GM21381 (cell line): ENCODE measurements at regions not wholly inside any gene's neighbourhood (a gene's known extent, or its start where the extent isn't known, plus 50 kb on each side); places are given as distances from the start of the nearest gene placed in this dataset.

ENCODE experiments used
- ATAC-seq: cut with Tn5 transposase; IDR thresholded peaks from one replicate; pipeline ENCODE4 v1.9.1; 2021; ENCODE audit warnings: mild to moderate bottlenecking, moderate library complexity; ENCODE audit not compliant: unreplicated experiment

DNA sequence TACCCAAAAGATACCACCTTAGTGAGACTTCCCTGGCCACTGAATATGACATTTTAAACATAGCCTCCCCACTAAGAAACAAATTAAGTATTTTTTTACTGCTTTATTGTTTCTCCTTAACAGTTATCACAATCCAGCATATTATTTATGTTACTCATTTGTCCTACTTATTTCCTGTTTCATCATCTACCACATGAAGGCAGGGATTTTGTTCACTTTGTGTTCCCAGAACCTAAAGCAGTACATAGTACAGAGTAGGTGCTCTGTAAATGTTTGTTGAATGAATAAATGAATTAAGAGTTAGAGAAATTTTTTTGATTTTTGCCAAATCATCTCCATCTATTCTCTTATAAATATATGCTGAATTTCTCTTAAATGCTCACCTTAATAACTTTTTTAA, 318.4 kb upstream of the GIMD1 start:
- no peak for ATAC-seq

DNA sequence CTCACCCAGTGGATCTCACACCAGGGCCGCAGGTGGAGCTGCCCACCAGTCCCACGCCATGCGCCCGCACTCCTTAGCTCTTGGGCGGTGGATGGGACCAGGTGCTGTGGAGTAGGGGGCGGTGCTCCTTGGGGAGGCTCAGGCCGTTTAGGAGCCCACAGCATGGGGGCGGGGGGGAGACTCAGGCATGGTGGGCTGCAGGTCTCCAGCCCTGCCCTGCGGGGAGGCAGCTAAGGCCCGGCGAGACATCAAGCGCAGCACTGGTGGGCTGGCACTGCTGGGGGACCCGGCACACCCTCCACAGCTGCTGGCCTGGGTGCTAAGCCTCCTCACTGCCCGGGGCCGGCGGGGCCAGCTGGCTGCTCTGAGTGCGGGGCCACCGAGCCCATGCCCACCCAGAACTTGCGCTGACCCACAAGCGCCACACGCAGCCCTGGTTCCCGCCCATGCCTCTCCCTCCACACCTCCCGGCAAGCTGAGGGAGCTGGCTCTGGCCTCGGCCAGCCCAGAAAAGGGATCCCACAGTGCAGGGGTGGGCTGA, 312.9 kb upstream of the GIMD1 start:
- no peak for ATAC-seq

DNA sequence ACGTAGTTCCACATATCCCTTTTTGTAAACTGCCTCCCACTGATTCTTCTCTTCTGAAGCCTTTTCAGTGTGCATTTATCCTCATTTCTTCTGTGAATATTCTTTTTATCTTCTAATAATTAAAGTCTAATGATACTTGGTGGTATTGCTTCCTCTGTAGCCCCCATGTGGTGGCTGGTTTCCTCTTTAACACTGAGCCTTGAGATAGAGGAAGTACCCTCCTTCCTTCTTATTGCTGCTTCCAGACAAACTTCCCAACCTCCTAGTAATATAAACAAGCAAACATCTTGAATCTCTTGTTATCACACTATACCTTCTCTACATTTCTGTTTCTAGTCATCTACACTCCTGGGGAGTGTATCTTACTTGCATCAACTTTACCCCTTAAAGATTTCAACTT, 310.5 kb upstream of the GIMD1 start:
- ATAC-seq = no peak

DNA sequence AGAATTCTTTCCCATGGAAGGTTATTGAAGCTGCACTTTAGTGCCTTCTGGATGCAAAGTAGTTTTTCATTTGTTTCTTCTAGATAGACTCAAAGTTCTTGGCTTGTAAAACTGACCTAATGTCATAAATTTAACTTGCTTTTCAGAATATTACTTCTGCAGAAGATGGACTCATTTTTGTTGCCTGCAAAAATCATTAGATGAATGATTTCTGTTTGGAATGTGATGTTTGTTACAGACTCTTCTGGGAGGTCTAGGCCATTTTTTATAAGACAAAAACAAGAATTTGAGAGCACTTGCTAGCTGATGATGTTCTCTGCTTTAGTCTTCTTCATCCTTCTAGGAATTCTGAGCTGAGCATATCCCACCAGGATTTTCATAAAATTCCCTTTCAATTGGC, 308.6 kb upstream of the GIMD1 start:
- ATAC-seq = no peak

- no peak for ATAC-seq
Observed at GRCh38 chr4:106676173-106676921, 307.8 kb upstream of the GIMD1 start.

DNA sequence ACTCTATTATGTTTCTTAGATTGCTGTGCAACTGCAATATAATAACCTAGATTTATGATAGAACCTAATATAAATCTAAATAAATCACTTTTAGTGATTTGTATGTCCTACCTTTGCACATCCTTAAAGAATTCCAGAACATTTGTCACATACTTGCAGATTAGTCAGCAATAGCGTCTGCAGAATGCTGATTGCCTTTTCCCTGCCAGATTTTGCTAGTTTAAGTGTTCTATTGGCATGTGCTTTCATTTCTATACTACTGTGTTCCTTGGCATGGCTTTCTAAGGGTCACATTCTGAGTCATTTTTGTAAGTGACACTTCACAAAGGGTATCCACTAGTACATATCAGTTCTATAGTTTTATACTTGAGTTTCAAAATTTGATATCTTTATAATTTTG, 303.1 kb upstream of the GIMD1 start:
- no peak for ATAC-seq

GRCh38 chr4:106670976-106671375, 302.4 kb upstream of the GIMD1 start:
- ATAC-seq = no peak

- no peak for ATAC-seq
Observed at GRCh38 chr4:106659371-106659770, 290.8 kb upstream of the GIMD1 start.

DNA sequence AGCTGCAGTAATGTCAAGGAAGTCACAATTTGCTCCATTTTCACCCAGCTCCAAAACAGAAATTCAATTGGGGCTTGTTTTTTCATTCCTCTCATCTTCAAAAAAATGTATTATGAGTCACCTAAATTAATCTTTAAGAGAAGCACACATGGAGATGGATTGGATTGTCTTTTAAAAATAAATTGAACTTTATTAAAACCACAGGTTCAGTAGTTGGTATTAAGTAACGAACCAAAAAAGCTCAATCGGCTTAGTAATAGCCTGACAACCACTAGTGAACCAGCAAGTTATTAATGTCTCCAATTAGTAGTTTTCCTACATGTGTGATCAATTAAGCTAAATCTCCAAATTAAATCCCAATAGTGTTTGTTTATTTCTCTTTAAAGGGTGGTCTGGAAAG, 283.5 kb upstream of the GIMD1 start:
- no peak for ATAC-seq

DNA sequence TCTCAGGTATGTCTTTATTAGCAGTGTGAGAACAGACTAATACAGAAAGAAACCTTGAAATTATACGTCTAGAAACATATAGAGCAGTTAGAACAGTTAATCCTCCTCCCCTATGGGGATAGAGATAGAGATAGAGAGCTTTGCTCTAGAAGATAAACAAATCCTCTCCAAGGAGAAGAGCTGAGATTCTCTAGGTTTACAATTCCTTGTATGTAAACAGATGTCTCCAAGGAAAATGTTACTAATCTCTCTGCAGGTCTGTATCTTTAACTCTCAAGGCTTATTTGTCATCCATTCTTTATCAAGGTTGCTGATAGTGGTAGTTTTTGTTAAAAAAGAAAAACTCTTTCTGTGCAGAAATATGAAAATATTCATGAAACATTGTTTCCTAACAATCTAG, 282.1 kb upstream of the GIMD1 start:
- no peak for ATAC-seq

GRCh38 chr4:106647451-106647850, 278.9 kb upstream of the GIMD1 start:
- ATAC-seq = no peak

- ATAC-seq = no peak
Observed at GRCh38 chr4:106629268-106629625, 260.7 kb upstream of the GIMD1 start.

- no peak for ATAC-seq
Observed at GRCh38 chr4:106628586-106629267, 260.1 kb upstream of the GIMD1 start.

- no peak for ATAC-seq
Observed at GRCh38 chr4:106627051-106627450, 258.5 kb upstream of the GIMD1 start.

DNA sequence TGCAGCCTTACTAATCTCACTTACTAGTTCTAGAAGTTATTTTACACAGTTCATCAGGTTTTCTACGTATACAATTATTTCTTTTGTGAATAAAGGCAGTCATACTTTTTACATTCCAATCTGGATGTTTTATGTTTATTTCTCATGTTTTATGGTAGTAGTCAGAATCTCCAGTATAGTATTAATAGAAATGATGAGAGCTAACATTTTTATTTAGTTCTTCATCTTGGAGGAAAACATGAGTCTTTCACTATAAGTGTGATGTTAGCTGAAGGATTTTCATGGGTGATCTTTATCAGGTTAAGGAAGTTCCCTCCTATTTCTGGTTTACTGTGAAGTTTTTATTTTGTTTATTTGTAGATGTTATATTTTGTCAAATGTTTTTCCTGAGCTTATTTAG, 256.1 kb upstream of the GIMD1 start:
- ATAC-seq = no peak

DNA sequence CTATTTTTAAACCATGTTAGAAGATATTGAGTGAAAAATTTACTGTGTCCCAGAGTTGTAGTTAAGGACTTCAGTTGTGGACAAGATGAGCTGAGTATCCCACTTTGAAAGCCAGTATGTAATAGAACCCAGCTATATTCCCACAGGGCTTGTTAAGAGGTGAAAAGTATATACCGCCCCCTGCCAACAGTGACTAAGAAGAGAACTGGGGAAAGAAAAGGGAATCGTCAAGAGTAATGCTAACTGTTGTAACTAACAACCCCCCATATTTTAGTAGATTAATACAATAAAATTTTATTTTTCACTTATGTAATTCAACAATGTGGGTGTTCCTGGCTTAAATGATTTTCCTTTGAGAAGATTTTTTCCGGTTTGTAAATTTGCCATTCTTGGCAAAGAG, 250.4 kb upstream of the GIMD1 start:
- ATAC-seq = no peak

DNA sequence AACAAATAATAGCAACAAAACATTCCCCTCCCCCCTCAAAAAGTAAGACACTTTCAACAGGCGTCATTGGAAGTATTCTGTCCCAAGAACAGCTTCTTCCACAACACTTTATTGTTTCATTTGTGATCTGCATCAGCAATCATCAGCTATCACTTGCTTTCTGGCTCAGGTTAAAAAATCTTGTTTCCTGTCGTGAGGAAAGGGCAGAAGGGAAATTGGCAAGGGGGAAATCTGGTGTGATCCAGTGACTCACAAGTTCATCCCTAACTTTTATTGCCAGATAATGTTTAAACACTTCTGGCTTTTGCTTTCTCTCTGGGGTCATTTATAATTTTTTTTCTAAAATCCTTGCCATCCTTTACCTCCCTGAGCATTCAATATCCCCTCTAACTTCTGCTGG, 247.4 kb upstream of the GIMD1 start:
- no peak for ATAC-seq

GRCh38 chr4:106615410-106615945, 246.9 kb upstream of the GIMD1 start:
- no peak for ATAC-seq

- no peak for ATAC-seq
Observed at GRCh38 chr4:106614441-106614840, 245.9 kb upstream of the GIMD1 start.

GRCh38 chr4:106609917-106610316, 241.3 kb upstream of the GIMD1 start:
- ATAC-seq = no peak

DNA sequence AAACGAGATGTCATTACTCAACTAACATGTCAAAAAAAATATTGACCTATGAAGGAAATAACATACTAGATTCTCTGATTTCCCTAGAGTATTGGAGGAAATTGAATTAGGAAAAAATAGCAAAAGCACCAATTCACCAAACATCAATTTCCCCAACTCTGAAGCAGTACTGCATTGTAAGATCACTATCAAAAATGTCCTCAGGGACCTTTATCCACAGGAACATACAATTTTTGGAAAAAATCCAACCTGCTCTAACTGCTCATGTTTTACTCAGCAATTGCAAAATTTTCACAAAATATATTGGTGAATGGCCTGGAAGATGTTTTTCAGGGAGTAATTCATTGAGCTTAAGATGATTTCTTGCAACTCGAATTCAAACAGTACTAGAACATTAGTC, 239.0 kb upstream of the GIMD1 start:
- no peak for ATAC-seq

DNA sequence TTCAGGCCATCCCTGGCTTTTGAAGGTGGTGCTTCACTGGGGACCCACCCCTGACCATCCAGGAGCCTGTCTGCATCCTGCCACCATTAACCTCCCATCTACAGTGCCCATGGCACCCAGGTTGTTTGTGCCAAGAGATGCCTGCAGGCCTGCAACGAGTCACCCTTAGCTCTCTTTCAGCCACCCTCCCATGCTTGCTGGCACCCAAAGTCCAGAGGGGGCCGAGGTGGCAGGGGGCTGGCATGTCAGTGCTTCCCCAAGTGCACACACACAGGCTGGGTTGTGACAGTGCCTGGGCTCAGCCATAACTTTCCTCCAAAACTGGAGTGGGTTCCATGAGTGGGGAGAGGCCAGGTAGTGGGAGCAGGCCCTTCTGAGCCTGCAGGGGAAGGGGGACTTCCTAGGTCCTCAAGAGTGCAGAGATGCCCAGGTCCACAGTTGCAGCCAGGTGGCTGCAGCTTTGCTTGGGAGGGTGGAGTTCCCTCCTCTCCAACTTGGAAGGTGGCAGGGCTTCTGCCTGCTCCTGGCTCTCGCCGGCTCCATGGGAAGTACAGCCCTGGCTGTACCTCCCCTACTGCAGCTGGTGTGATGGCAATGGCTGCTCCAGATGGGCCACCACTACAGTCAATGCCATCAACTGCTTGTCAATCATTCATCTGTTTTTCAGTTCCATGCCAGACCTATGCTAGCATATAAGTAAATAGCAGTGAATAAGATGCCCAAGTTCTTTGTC, 235.9 kb upstream of the GIMD1 start:
- no peak for ATAC-seq
